Progenitor cell of endocrine pancreas (in vitro differentiated cells): ENCODE measurements at regions not wholly inside any gene's neighbourhood (a gene's known extent, or its start where the extent isn't known, plus 50 kb on each side); places are given as distances from the start of the nearest gene placed in this dataset.

Source experiments
- DNase-seq: peaks from one replicate; pipeline ENCODE4 v3.0.0; 2021; ENCODE audit warnings: low spot score; ENCODE audit not compliant: unreplicated experiment
- H3K27ac Mint-ChIP-seq: 2 replicates; pipeline ENCODE4 v1.8.0; 2021; ENCODE audit warnings: mild to moderate bottlenecking, moderate library complexity, mixed read lengths
- H3K27me3 Mint-ChIP-seq: 2 replicates; pipeline ENCODE4 v1.8.0; 2021; ENCODE audit warnings: mixed read lengths
- H3K36me3 Mint-ChIP-seq: 2 replicates; pipeline ENCODE4 v1.8.0; 2022; ENCODE audit warnings: mixed read lengths; ENCODE audit not compliant: insufficient read depth
- H3K4me1 Mint-ChIP-seq: 2 replicates; pipeline ENCODE4 v1.8.0; 2021; ENCODE audit warnings: low read depth, mixed read lengths
- H3K4me3 Mint-ChIP-seq: 2 replicates; pipeline ENCODE4 v1.8.0; 2021; ENCODE audit warnings: low read depth, mild to moderate bottlenecking, moderate library complexity, mixed read lengths
- H3K9me3 Mint-ChIP-seq: 2 replicates; pipeline ENCODE4 v1.8.0; 2021; ENCODE audit warnings: low read depth, mixed read lengths
- TF ChIP-seq, protein P1 (sequence below): fragments of 200-600 bp; sonication (generic); IDR thresholded peaks from one replicate; pipeline ENCODE4 v1.5.0; 2021; ENCODE audit warnings: antibody characterized with exemption, mild to moderate bottlenecking; ENCODE audit not compliant: unreplicated experiment

DNA sequence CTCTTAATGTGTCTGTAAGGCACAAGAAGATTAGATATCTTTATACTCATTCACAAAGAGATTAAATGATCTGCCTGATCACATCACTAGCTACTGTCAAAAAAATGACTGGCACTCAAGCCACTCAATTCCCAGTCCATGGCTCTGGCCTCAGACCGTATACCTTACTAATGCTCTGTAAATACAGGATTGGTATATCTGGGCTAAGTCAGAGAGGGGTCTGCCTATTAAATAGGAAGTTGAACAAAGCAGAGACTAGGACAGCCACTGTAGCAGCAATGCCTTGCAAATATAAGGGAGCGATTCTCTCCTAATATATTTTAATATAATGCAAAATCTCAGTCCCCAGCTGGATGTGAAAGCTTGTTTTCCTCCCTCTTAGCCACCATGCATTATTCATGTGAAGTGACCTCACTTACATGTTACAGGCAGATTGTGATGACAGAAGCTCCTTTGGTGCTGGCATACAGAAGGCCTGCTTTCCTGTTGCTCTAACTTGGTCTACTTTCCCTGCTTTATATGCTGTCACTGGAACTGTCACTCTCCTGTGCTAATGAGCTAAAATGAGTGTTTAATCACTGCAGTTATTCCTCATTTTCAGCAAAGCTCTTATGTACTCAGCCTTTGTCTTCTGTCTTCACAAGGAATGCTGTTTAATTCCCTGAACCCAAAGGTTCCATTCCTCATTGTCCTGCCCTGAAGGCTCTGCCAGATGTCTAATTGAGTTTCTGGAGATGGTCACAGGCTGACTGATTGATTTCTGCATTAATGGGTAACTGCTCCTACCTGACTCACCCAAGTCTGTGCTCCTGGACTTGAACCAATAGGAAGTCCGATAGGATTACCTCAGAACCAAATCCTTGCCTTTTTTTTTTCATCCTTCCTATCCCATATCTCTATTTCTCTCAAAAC, 578.2 kb downstream of the KLHL13 start:
- no peak for DNase-seq
- TF ChIP-seq, protein P1, sequence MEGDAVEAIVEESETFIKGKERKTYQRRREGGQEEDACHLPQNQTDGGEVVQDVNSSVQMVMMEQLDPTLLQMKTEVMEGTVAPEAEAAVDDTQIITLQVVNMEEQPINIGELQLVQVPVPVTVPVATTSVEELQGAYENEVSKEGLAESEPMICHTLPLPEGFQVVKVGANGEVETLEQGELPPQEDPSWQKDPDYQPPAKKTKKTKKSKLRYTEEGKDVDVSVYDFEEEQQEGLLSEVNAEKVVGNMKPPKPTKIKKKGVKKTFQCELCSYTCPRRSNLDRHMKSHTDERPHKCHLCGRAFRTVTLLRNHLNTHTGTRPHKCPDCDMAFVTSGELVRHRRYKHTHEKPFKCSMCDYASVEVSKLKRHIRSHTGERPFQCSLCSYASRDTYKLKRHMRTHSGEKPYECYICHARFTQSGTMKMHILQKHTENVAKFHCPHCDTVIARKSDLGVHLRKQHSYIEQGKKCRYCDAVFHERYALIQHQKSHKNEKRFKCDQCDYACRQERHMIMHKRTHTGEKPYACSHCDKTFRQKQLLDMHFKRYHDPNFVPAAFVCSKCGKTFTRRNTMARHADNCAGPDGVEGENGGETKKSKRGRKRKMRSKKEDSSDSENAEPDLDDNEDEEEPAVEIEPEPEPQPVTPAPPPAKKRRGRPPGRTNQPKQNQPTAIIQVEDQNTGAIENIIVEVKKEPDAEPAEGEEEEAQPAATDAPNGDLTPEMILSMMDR: no peak
- peak overlapping the region; percentile 44 for H3K27ac Mint-ChIP-seq
- H3K9me3 Mint-ChIP-seq: peaks cover 14% of the 10 kb centered on the region
- peaks cover 9% of the 10 kb centered on the region for H3K4me1 Mint-ChIP-seq
- no peaks in the 10 kb centered on the region for H3K27me3 Mint-ChIP-seq
- no peaks in the 10 kb centered on the region for H3K36me3 Mint-ChIP-seq
- H3K4me3 Mint-ChIP-seq: no peak overlapping the region

DNA sequence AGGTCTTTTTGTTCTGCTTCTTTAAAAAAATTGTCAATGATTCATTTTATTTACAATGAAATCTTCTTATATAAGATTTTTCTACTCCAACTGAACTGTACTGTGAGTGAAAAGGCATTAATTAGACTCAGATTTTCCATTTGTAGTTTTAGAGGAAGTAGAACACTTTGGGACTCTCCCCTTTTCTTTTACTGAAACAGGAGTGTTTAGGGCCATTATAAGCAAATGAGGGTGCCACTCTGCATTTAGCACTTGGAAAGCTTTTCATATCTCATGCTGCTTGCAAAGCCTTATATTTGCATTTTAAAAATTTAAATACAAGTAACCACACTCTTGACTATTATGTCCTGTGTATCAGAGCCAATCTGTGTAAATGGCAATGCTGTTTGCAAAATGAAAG, 584.3 kb downstream of the KLHL13 start:
- no peak overlapping the region for H3K4me3 Mint-ChIP-seq
- peaks cover 5% of the 10 kb centered on the region for H3K9me3 Mint-ChIP-seq
- TF ChIP-seq, protein P1: no peak
- H3K36me3 Mint-ChIP-seq: no peaks in the 10 kb centered on the region
- no peak overlapping the region for H3K27ac Mint-ChIP-seq
- no peaks in the 10 kb centered on the region for H3K27me3 Mint-ChIP-seq
- DNase-seq: no peak
- H3K4me1 Mint-ChIP-seq: no peaks in the 10 kb centered on the region

DNA sequence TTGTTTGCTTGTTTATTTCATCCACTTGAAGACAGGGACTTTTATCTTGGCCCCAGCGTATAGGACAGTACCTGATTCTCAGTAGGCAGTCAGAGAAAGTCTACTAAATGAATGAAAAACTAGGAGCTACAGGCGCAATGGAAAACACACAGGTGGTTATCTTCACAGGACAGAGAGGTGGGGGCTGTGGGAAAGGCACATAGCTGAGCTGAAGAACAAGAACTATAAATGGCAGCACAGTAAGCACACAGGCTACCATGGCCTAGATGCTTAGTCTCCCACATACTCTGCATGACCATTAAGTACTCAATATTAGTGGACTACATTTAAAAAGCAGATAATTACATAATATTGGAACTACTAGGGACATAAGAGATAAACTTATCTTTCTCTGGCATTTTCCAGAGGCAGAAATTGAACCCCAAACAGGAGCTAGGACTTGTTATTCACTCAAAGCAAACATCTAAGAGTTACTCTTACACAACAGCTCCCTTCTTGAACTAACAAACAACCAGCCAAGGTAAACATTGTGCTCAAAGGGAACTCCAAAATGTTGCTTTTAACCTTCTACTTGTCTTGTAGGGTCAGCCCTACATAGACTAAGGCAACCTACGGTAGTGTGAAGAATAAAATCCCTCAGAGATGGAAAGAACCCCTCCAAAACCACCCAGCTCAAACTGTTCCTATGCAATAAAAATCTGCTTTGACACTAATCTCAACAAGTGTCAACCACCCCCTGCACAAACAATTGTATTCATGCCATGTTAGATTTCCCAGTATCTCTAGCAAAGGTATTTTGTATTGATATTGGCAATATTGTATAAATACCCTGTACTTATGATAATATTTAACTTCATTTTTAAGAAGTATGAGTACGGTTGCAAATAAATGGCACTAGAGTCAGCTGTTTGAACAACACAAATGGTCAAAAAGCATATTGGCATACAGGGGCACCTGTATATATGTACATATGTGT, 593.6 kb downstream of the KLHL13 start:
- Mint-ChIP-seq H3K4me3 (no peak overlapping the region), H3K36me3 (no peaks in the 10 kb centered on the region), H3K4me1 (peaks cover 12% of the 10 kb centered on the region), H3K27me3 (no peaks in the 10 kb centered on the region), H3K9me3 (no peaks in the 10 kb centered on the region), H3K27ac (no peak overlapping the region)
- no peak for DNase-seq
- TF ChIP-seq, protein P1: no peak

DNA sequence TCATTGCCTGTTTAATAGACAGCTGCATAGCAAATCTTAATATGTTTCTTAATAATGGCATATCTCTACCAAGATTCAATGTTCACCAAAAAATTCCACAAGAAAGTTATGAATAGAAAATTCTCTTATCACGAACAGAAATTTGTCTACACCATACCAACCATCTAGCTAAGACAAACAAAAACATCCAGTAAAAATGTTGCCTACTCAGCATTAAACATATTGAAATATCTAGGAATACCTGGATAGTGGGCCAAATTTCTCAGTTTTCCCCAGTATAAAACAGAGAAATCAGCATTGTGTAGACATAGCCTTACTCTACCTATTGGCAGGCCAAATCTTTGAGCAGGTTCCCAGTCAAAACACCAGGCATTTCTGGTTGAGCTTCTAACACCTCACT, 598.6 kb downstream of the KLHL13 start:
- H3K27ac Mint-ChIP-seq: no peak overlapping the region
- H3K9me3 Mint-ChIP-seq: no peaks in the 10 kb centered on the region
- H3K27me3 Mint-ChIP-seq: peaks cover 3% of the 10 kb centered on the region
- TF ChIP-seq, protein P1: no peak
- H3K4me1 Mint-ChIP-seq: peaks cover 7% of the 10 kb centered on the region
- no peaks in the 10 kb centered on the region for H3K36me3 Mint-ChIP-seq
- no peak overlapping the region for H3K4me3 Mint-ChIP-seq
- DNase-seq: no peak

- no peak overlapping the region for H3K4me3 Mint-ChIP-seq
- peaks cover 15% of the 10 kb centered on the region for H3K4me1 Mint-ChIP-seq
- DNase-seq: no peak
- no peaks in the 10 kb centered on the region for H3K36me3 Mint-ChIP-seq
- H3K27me3 Mint-ChIP-seq: peaks cover 5% of the 10 kb centered on the region
- H3K9me3 Mint-ChIP-seq: no peaks in the 10 kb centered on the region
- TF ChIP-seq, protein P1: no peak
- H3K27ac Mint-ChIP-seq: no peak overlapping the region
These were observed 605.2 kb downstream of the KLHL13 start for GRCh38 chrX:117511379-117511778.
